ENCODE measurements at regions not wholly inside any gene's neighbourhood (a gene's known extent, or its start where the extent isn't known, plus 50 kb on each side); places are given as distances from the start of the nearest gene placed in this dataset.
"Not testable (repeated sequence)": the region's sequence is repeated elsewhere in the genome, so short reads cannot be mapped to it uniquely, and the experiment has no call there.

- no peak for DNase-seq (ENCODE audit: low read depth)
Observed at GRCh38 chr18:25490316-25490715, 138.3 kb upstream of the ZNF521 start.

GRCh38 chr18:25473008-25473407, 121.0 kb upstream of the ZNF521 start:
- no peak for DNase-seq (ENCODE audit: low read depth)

GRCh38 chr18:25470756-25471524, 119.0 kb upstream of the ZNF521 start:
- DNase-seq (ENCODE audit: low read depth), result not testable (repeated sequence)

GRCh38 chr18:25470062-25470461, 118.1 kb upstream of the ZNF521 start:
- no peak for DNase-seq (ENCODE audit: low read depth)

- no peak for DNase-seq (ENCODE audit: low read depth)
Observed at GRCh38 chr18:25469489-25469888, 117.5 kb upstream of the ZNF521 start.

GRCh38 chr18:25467226-25467987, 115.4 kb upstream of the ZNF521 start:
- no peak for DNase-seq (ENCODE audit: low read depth)

- no peak for DNase-seq (ENCODE audit: low read depth)
Observed at GRCh38 chr18:25465152-25465732, 113.3 kb upstream of the ZNF521 start.

- no peak for DNase-seq (ENCODE audit: low read depth)
Observed at GRCh38 chr18:25464227-25464626, 112.3 kb upstream of the ZNF521 start.

GRCh38 chr18:25463726-25464125, 111.8 kb upstream of the ZNF521 start:
- DNase-seq (ENCODE audit: low read depth), result no peak

GRCh38 chr18:25459814-25460213, 107.8 kb upstream of the ZNF521 start:
- no peak for DNase-seq (ENCODE audit: low read depth)

- no peak for DNase-seq (ENCODE audit: low read depth)
Observed at GRCh38 chr18:25457601-25458000, 105.6 kb upstream of the ZNF521 start.

- DNase-seq (ENCODE audit: low read depth), result no peak
Observed at GRCh38 chr18:25457126-25457525, 105.2 kb upstream of the ZNF521 start.

GRCh38 chr18:25456334-25457010, 104.5 kb upstream of the ZNF521 start:
- DNase-seq (ENCODE audit: low read depth), result no peak

- no peak for DNase-seq (ENCODE audit: low read depth)
Observed at GRCh38 chr18:25455646-25456045, 103.7 kb upstream of the ZNF521 start.

GRCh38 chr18:25455159-25455558, 103.2 kb upstream of the ZNF521 start:
- no peak for DNase-seq (ENCODE audit: low read depth)

- DNase-seq (ENCODE audit: low read depth), result no peak
Observed at GRCh38 chr18:25454730-25455129, 102.8 kb upstream of the ZNF521 start.

- DNase-seq (ENCODE audit: low read depth), result no peak
Observed at GRCh38 chr18:25454270-25454659, 102.3 kb upstream of the ZNF521 start.

- no peak for DNase-seq (ENCODE audit: low read depth)
Observed at GRCh38 chr18:25453556-25454269, 101.7 kb upstream of the ZNF521 start.

GRCh38 chr18:25451077-25451658, 99.2 kb upstream of the ZNF521 start:
- DNase-seq (ENCODE audit: low read depth), result no peak

- DNase-seq (ENCODE audit: low read depth), result no peak
Observed at GRCh38 chr18:25449046-25449445, 97.1 kb upstream of the ZNF521 start.

- DNase-seq (ENCODE audit: low read depth), result no peak
Observed at GRCh38 chr18:25446972-25447371, 95.0 kb upstream of the ZNF521 start.

- DNase-seq (ENCODE audit: low read depth), result no peak
Observed at GRCh38 chr18:25445430-25445829, 93.5 kb upstream of the ZNF521 start.

Measured in activated T-cell treated with anti-CD3 and anti-CD28 coated beads for 24 hours (primary cell).